NK-92 treated with Interleukin-12 subunit alpha and Interleukin-12 subunit beta, amount 100 ng/mL, for 24 hours (cell line): ENCODE measurements at regions not wholly inside any gene's neighbourhood (a gene's known extent, or its start where the extent isn't known, plus 50 kb on each side); places are given as distances from the start of the nearest gene placed in this dataset.
"Not testable (repeated sequence)": the region's sequence is repeated elsewhere in the genome, so short reads cannot be mapped to it uniquely, and the experiment has no call there.

Source experiments
- DNase-seq: peaks from one replicate; lab custom pipeline; 2025; lab: John Stamatoyannopoulos, UW

GRCh38 chr10:124180947-124181549 is 87.7 kb upstream of the CHST15 start:
- no peak for DNase-seq

GRCh38 chr10:124180044-124180745 is 86.8 kb upstream of the CHST15 start:
- no peak for DNase-seq

GRCh38 chr10:124179308-124180043 is 86.1 kb upstream of the CHST15 start:
- DNase-seq, result no peak

GRCh38 chr10:124177180-124177518 is 83.8 kb upstream of the CHST15 start:
- no peak for DNase-seq

GRCh38 chr10:124176349-124177179 is 83.2 kb upstream of the CHST15 start:
- DNase-seq, result no peak

GRCh38 chr10:124175701-124176348 is 82.4 kb upstream of the CHST15 start:
- DNase-seq, result no peak

GRCh38 chr10:124174673-124175645 is 81.6 kb upstream of the CHST15 start:
- no peak for DNase-seq

- no peak for DNase-seq
Measured at GRCh38 chr10:124174071-124174566, 80.7 kb upstream of the CHST15 start.

GRCh38 chr10:124173298-124173900 is 80.0 kb upstream of the CHST15 start:
- DNase-seq, result no peak

GRCh38 chr10:124172181-124172916 is 79.0 kb upstream of the CHST15 start:
- no peak for DNase-seq

GRCh38 chr10:124171561-124171960 is 78.2 kb upstream of the CHST15 start:
- DNase-seq, result no peak

GRCh38 chr10:124170631-124171030 is 77.2 kb upstream of the CHST15 start:
- DNase-seq, result no peak

GRCh38 chr10:124168991-124169802 is 75.8 kb upstream of the CHST15 start:
- no peak for DNase-seq

GRCh38 chr10:124168581-124168980 is 75.2 kb upstream of the CHST15 start:
- no peak for DNase-seq

- DNase-seq, result not testable (repeated sequence)
Measured at GRCh38 chr10:124167925-124168324, 74.5 kb upstream of the CHST15 start.

- no peak for DNase-seq
Measured at GRCh38 chr10:124166431-124167125, 73.2 kb upstream of the CHST15 start.

GRCh38 chr10:124165827-124166226 is 72.4 kb upstream of the CHST15 start:
- DNase-seq, result no peak

- no peak for DNase-seq
Measured at GRCh38 chr10:124165311-124165710, 71.9 kb upstream of the CHST15 start.
